HCT116 (cell line): ENCODE measurements at regions not wholly inside any gene's neighbourhood (a gene's known extent, or its start where the extent isn't known, plus 50 kb on each side); places are given as distances from the start of the nearest gene placed in this dataset.

ENCODE experiments used
- ATAC-seq: fragments of 200-7000 bp; cut with Tn5 transposase; 2 replicates; pipeline ENCODE4 v1.9.1; 2020; ENCODE audit warnings: mild to moderate bottlenecking, moderate library complexity
- BruUV-seq: library from RNA; stranded (reverse); fragments of 400-500 nt; replicated peaks from 2 replicates; lab custom pipeline; 2021; lab: Mats Ljungman, UMichigan
- CTCF ChIA-PET: fragments of 300-600 bp; sonication (Branson Sonifier 250); formaldehyde crosslinking; loops from one replicate; lab custom pipeline; 2021; ENCODE audit warnings: antibody characterized with exemption; lab: Charles Lee
- POLR2A ChIA-PET: fragments of 300-600, 350-600 bp; sonication (Branson Sonifier 250); formaldehyde crosslinking; loops from one replicate; lab custom pipeline; 2021; ENCODE audit warnings: antibody characterized with exemption; lab: Charles Lee
- RAD21 ChIA-PET, 2 experiments: fragments of 300-600 bp; sonication (Branson Sonifier 250); formaldehyde crosslinking; loops; one replicate each; lab custom pipeline; 2023; ENCODE audit warnings: low total read pairs in 2 of 2; ENCODE audit not compliant: uncharacterized antibody in 2 of 2, unreplicated experiment in 2 of 2, low non-redundant PET in 1 of 2; lab: Charles Lee
- DNase-seq: peaks from one replicate; pipeline ENCODE4 v3.0.0-alpha.2; 2010; ENCODE audit warnings: low read depth, low spot score
- H2AFZ ChIP-seq: fragments of 200-600 bp; shearing (Covaris generic), sonication (generic); 2 replicates; pipeline ENCODE4 v1.6.1; 2017; ENCODE audit warnings: low read depth, mixed run types, mixed read lengths, antibody characterized with exemption, low read length; ENCODE audit not compliant: poor library complexity, severe bottlenecking
- H3K27ac ChIP-seq: 2 replicates; pipeline ENCODE4 v1.5.1; 2012; ENCODE audit warnings: low read depth, low read length
- H3K27me3 ChIP-seq: fragments of 200-600 bp; sonication (generic); 2 replicates; pipeline ENCODE4 v1.6.1; 2016; ENCODE audit warnings: mixed run types, low read length, mixed read lengths; ENCODE audit not compliant: insufficient read depth
- H3K36me3 ChIP-seq, 2 experiments: fragments of 200-500 bp in 1 of 2; fragments of 200-600 bp in 1 of 2; sonication (Bioruptor generic) in 1 of 2; sonication (generic) in 1 of 2; 2 replicates each; pipeline versions ENCODE4 v1.5.1 to v1.6.1; 2014 to 2016; ENCODE audit warnings: low read length in 2 of 2, inconsistent platforms in 1 of 2, mixed read lengths in 1 of 2, mixed run types in 1 of 2; ENCODE audit not compliant: insufficient read depth in 2 of 2, control insufficient read depth in 1 of 2
- H3K4me1 ChIP-seq, 2 experiments: fragments of 200-600 bp in 1 of 2; sonication (generic) in 1 of 2; 2 replicates each; pipeline versions ENCODE4 v1.5.1 to v1.6.1; 2012 to 2017; ENCODE audit warnings: low read length in 2 of 2, inconsistent platforms in 1 of 2, mild to moderate bottlenecking in 1 of 2, mixed read lengths in 1 of 2, mixed run types in 1 of 2, moderate library complexity in 1 of 2; ENCODE audit not compliant: insufficient read depth in 2 of 2, control insufficient read depth in 1 of 2
- H3K4me2 ChIP-seq: fragments of 200-600 bp; sonication (generic); 2 replicates; pipeline ENCODE4 v1.6.1; 2017; ENCODE audit warnings: mixed run types, low read length, mixed read lengths
- H3K4me3 ChIP-seq, 2 experiments: fragments of 200-600 bp in 1 of 2; sonication (generic) in 1 of 2; replicated peaks in 1 of 2; 2 replicates each; pipeline ENCODE4 v1.5.1; 2011 to 2016; ENCODE audit warnings: low read length in 2 of 2, control low read depth in 1 of 2, low read depth in 1 of 2, mild to moderate bottlenecking in 1 of 2, mixed read lengths in 1 of 2, mixed run types in 1 of 2
- H3K79me2 ChIP-seq: fragments of 200-600 bp; sonication (generic); 2 replicates; pipeline ENCODE4 v1.6.1; 2017; ENCODE audit warnings: mild to moderate bottlenecking, mixed run types, low read length, moderate library complexity, mixed read lengths; ENCODE audit not compliant: insufficient read depth
- H3K9ac ChIP-seq: fragments of 200-600 bp; sonication (generic); 2 replicates; pipeline ENCODE4 v1.6.1; 2016; ENCODE audit warnings: low read length, mixed read lengths
- H3K9me2 ChIP-seq: fragments of 200-600 bp; sonication (generic), shearing (Covaris generic); 2 replicates; pipeline ENCODE4 v1.6.1; 2017; ENCODE audit warnings: mixed run types, mild to moderate bottlenecking, moderate library complexity; ENCODE audit not compliant: insufficient read depth
- H3K9me3 ChIP-seq, 2 experiments: fragments of 200-500 bp in 1 of 2; fragments of 200-600 bp in 1 of 2; sonication (Bioruptor generic) in 1 of 2; sonication (generic) in 1 of 2; 2 replicates each; pipeline ENCODE4 v1.6.1; 2014 to 2017; ENCODE audit warnings: low read length in 2 of 2, mixed read lengths in 2 of 2, inconsistent platforms in 1 of 2, low read depth in 1 of 2, mild to moderate bottlenecking in 1 of 2, mixed run types in 1 of 2, moderate library complexity in 1 of 2; ENCODE audit not compliant: control insufficient read depth in 1 of 2, insufficient read depth in 1 of 2
- H4K20me1 ChIP-seq: fragments of 200-600 bp; sonication (generic), shearing (Covaris generic); 2 replicates; pipeline ENCODE4 v1.6.1; 2017; ENCODE audit warnings: mixed run types, mild to moderate bottlenecking, moderate library complexity; ENCODE audit not compliant: insufficient read depth
- CTCF ChIP-seq, 3 experiments: fragments of 200-600 bp in 1 of 3; sonication (generic) in 1 of 3; IDR thresholded peaks in 2 of 3; conservative IDR thresholded peaks in 1 of 3; 2 replicates each; pipeline ENCODE4 v1.5.1; 2012 to 2017; ENCODE audit warnings: low read depth in 2 of 3, low read length in 2 of 3, antibody characterized with exemption in 1 of 3, borderline replicate concordance in 1 of 3, control low read depth in 1 of 3, mild to moderate bottlenecking in 1 of 3, mixed read lengths in 1 of 3, mixed run types in 1 of 3, moderate library complexity in 1 of 3; ENCODE audit not compliant: insufficient read depth in 1 of 3
- EZH2phosphoT487 ChIP-seq: fragments of 200-600 bp; IDR thresholded peaks from 2 replicates; pipeline ENCODE4 v1.6.1; 2018; ENCODE audit warnings: antibody characterized with exemption, borderline replicate concordance
- RAD21 ChIP-seq: IDR thresholded peaks from 2 replicates; pipeline ENCODE4 v1.6.1; 2012; ENCODE audit warnings: low read depth, mild to moderate bottlenecking
- SIN3A ChIP-seq: IDR thresholded peaks from 2 replicates; pipeline ENCODE4 v1.6.1; 2012; ENCODE audit warnings: low read depth
- SRF ChIP-seq: IDR thresholded peaks from 2 replicates; pipeline ENCODE4 v1.6.1; 2012; ENCODE audit warnings: low read depth
- TCF7L2 ChIP-seq: IDR thresholded peaks from 2 replicates; pipeline ENCODE4 v1.7.0; 2011; ENCODE audit warnings: borderline replicate concordance, inconsistent platforms; ENCODE audit not compliant: insufficient read depth, insufficient read length; ENCODE audit errors: extremely low read depth
- intact Hi-C: fragments of 100-400 bp; cut with micrococcal nuclease; formaldehyde crosslinking; loops from 2 replicates; pipeline ENCODE4 v1.10.0; 2022

- TF ChIP-seq SIN3A = no peak
- TF ChIP-seq SRF = no peak
- no peak for TF ChIP-seq RAD21
- no peak for TF ChIP-seq EZH2phosphoT487
Observed at GRCh38 chr3:24769918-24770317, 275.3 kb upstream of the THRB start (continued).

- Histone ChIP-seq H3K9me2 (no peaks in the 10 kb centered on the region), H3K4me1 (no peaks in the 10 kb centered on the region), H2AFZ (no peak overlapping the region), H3K4me3 (no peak overlapping the region), H3K27ac (no peak overlapping the region), H3K9ac (no peak overlapping the region), H4K20me1 (no peaks in the 10 kb centered on the region), H3K36me3 (no peaks in the 10 kb centered on the region), H3K79me2 (no peaks in the 10 kb centered on the region), H3K27me3 (no peaks in the 10 kb centered on the region; the same call in 1 of the 2 replicates), H3K9me3 (no peaks in the 10 kb centered on the region), H3K4me2 (no peak overlapping the region)
- BruUV-seq = no TSS peak
- TF ChIP-seq RAD21 = peak; percentile 77
- TF ChIP-seq CTCF (IDR thresholded peaks at IDR 0.05 in 2 of 3, conservative IDR thresholded peaks at IDR 0.05 in 1 of 3; ENCODE audit: borderline replicate concordance in 1 of 3, insufficient read depth in 1 of 3, low read depth in 2 of 3, low read length in 2 of 3) = peak; percentile 54 to 89 (median 82); a peak in 5 of 6 replicates
- TF ChIP-seq TCF7L2 = no peak
- ChIA-PET CTCF (interaction anchor here (0.7 to 1.0 kb wide), 4 partner anchors 9 to 1189 kb away, joined by 3 to 21 read pairs (median 3); no protein-coding TSS in a partner anchor), RAD21 (no interaction called here), POLR2A (no interaction called here)
- peak; percentile 94 for ATAC-seq
- peak; percentile 46 for DNase-seq
- intact Hi-C loops = loop anchor here (1.0 to 2.0 kb wide), 2 partner anchors 260 to 819 kb away; no protein-coding TSS in a partner anchor
Observed at GRCh38 chr3:24773798-24774197, 279.1 kb upstream of the THRB start.
